Right lobe of liver (tissue), 6 donors: ENCODE measurements at regions not wholly inside any gene's neighbourhood (a gene's known extent, or its start where the extent isn't known, plus 50 kb on each side); places are given as distances from the start of the nearest gene placed in this dataset.

Experiments used
- ATAC-seq, 4 donors: fragments of 200-7000 bp; cut with Tn5 transposase; one replicate each; pipeline ENCODE4 v1.9.1; 2020; ENCODE audit warnings: mild to moderate bottlenecking in 4 of 4, moderate library complexity in 4 of 4
- DNase-seq, 3 donors: peaks; one replicate each; pipeline ENCODE4 v3.0.0-alpha.2; 2020
- H3K27ac ChIP-seq, 3 donors: fragments of 200-600 bp; one replicate each; pipeline ENCODE4 v1.8.0; 2022
- H3K27me3 ChIP-seq, 2 donors: fragments of 200-600 bp; one replicate each; pipeline ENCODE4 v1.8.0; 2022
- H3K36me3 ChIP-seq, 4 donors: fragments of 200-600 bp; sonication (generic) in 1 of 4; one replicate each; pipeline versions ENCODE4 v1.5.1 to v1.8.0; 2017 to 2022; ENCODE audit warnings: control low read depth in 1 of 4
- H3K4me1 ChIP-seq, 4 donors: fragments of 200-600 bp; sonication (generic) in 1 of 4; one replicate each; pipeline versions ENCODE4 v1.5.1 to v1.8.0; 2017 to 2022; ENCODE audit warnings: control low read depth in 1 of 4
- H3K4me3 ChIP-seq, 3 donors: fragments of 200-600 bp; one replicate each; pipeline ENCODE4 v1.8.0; 2022
- H3K9me3 ChIP-seq, 4 donors: fragments of 200-600 bp; sonication (generic) in 1 of 4; one replicate each; pipeline versions ENCODE4 v1.5.1 to v1.8.0; 2017 to 2022; ENCODE audit warnings: control low read depth in 1 of 4
- CTCF ChIP-seq, 4 donors: fragments of 200-600 bp in 3 of 4; fragments of 450-650 bp in 1 of 4; IDR thresholded peaks; one replicate each; pipeline versions ENCODE4 v1.5.1 to v1.8.0; 2016 to 2022; ENCODE audit warnings: antibody characterized with exemption in 4 of 4, mild to moderate bottlenecking in 2 of 4
- POLR2A ChIP-seq: fragments of 450-650 bp; IDR thresholded peaks from one replicate; pipeline ENCODE4 v1.6.1; 2017; ENCODE audit warnings: antibody characterized with exemption, mild to moderate bottlenecking
- WGBS: methylation state at CpG from one replicate; pipeline ENCODE4 v1.1.6; 2018; ENCODE audit warnings: low coverage, low lambda C conversion rate; ENCODE audit not compliant: insufficient coverage; ENCODE audit errors: missing lambda C conversion rate; 5-methylcytosine and 5-hydroxymethylcytosine counted together
- intact Hi-C, 2 donors: fragments of 100-400 bp; cut with DNase I; formaldehyde crosslinking; loops; one replicate each; pipeline versions ENCODE4 v1.11.2 to v1.14.1; 2022
- donor health status: DM: no; HTN: yes; CAD: no.
- donor health status: DM: no; HTN: no; CAD: no.
- donor health status: DM: no; HTN: no; CAD: no.
- donor health status: DM: no; HTN: yes; CAD: no.
- donor health status: DM: no; HTN: yes; CAD: no.

GRCh38 chr3:194072691-194073279 lies 63.2 kb upstream of the HES1 start:
- ATAC-seq: peak in 1 of 4 donors; percentile 0
- WGBS: 64% methylated on average over 4 of the region's 4 CpGs
- H3K9me3 ChIP-seq: no peaks in the 10 kb centered on the region
- peaks cover 0 to 50% (median 23%) of the 10 kb centered on the region in 4 donors for H3K4me1 ChIP-seq
- H3K36me3 ChIP-seq: no peaks in the 10 kb centered on the region
- intact Hi-C loops: loop anchor here in 1 of 2 donors (10.0 kb wide), 1 partner anchor 62 kb away; the partner anchor contains the start of gene HES1
- H3K27me3 ChIP-seq: no peaks in the 10 kb centered on the region
- DNase-seq: no peak
- H3K4me3 ChIP-seq: no peak overlapping the region
- H3K27ac ChIP-seq: peak overlapping the region; percentile 83 to 94 (median 87)
- TF ChIP-seq POLR2A (no peak), CTCF (IDR thresholded peaks at IDR 0.05) (no peak)

- H3K27me3 ChIP-seq: no peaks in the 10 kb centered on the region
- DNase-seq (no peak), ATAC-seq (no peak)
- no peak overlapping the region for H3K27ac ChIP-seq
- no peak overlapping the region for H3K4me3 ChIP-seq
- no CpG with 5 or more reads among the region's 1 CpG for WGBS
- H3K9me3 ChIP-seq: no peaks in the 10 kb centered on the region
- intact Hi-C loops: loop anchor here in 1 of 2 donors (10.0 kb wide), 1 partner anchor 61 kb away; the partner anchor contains the start of gene HES1
- no peak for TF ChIP-seq POLR2A
- TF ChIP-seq CTCF (IDR thresholded peaks at IDR 0.05): no peak
- H3K36me3 ChIP-seq: no peaks in the 10 kb centered on the region
- H3K4me1 ChIP-seq: peaks cover 0 to 50% (median 23%) of the 10 kb centered on the region in 4 donors
Measured at GRCh38 chr3:194073926-194074325, 62.0 kb upstream of the HES1 start.

GRCh38 chr3:194075088-194075615 lies 60.8 kb upstream of the HES1 start:
- Histone ChIP-seq H3K4me3 (no peak overlapping the region), H3K27me3 (no peaks in the 10 kb centered on the region), H3K27ac (peak overlapping the region; percentile 49 to 82 (median 54)), H3K4me1 (peaks cover 0 to 48% (median 20%) of the 10 kb centered on the region in 4 donors), H3K36me3 (no peaks in the 10 kb centered on the region), H3K9me3 (no peaks in the 10 kb centered on the region)
- no peak for TF ChIP-seq CTCF (IDR thresholded peaks at IDR 0.05)
- no peak for TF ChIP-seq POLR2A
- intact Hi-C loops: loop anchor here in 1 of 2 donors (10.0 kb wide), 1 partner anchor 60 kb away; the partner anchor contains the start of gene HES1
- no peak for ATAC-seq
- DNase-seq: no peak
- WGBS: 72% methylated on average over 6 of the region's 6 CpGs

GRCh38 chr3:194075802-194076460 lies 60.0 kb upstream of the HES1 start:
- Histone ChIP-seq H3K27ac (peak overlapping the region; percentile 49 to 82 (median 54)), H3K36me3 (no peaks in the 10 kb centered on the region), H3K27me3 (no peaks in the 10 kb centered on the region), H3K4me3 (no peak overlapping the region), H3K4me1 (peaks cover 0 to 43% (median 17%) of the 10 kb centered on the region in 4 donors), H3K9me3 (no peaks in the 10 kb centered on the region)
- ATAC-seq (peak; percentile 78 to 89 (median 81)), DNase-seq (peak; percentile 72 to 88 (median 84))
- intact Hi-C loops: loop anchor here in 1 of 2 donors (10.0 kb wide), 1 partner anchor 59 kb away; the partner anchor contains the start of gene HES1
- 27% methylated on average over 6 of the region's 6 CpGs for WGBS
- TF ChIP-seq POLR2A (no peak), CTCF (IDR thresholded peaks at IDR 0.05) (no peak)
